ENCODE measurements at regions not wholly inside any gene's neighbourhood (a gene's known extent, or its start where the extent isn't known, plus 50 kb on each side); places are given as distances from the start of the nearest gene placed in this dataset.

DNA sequence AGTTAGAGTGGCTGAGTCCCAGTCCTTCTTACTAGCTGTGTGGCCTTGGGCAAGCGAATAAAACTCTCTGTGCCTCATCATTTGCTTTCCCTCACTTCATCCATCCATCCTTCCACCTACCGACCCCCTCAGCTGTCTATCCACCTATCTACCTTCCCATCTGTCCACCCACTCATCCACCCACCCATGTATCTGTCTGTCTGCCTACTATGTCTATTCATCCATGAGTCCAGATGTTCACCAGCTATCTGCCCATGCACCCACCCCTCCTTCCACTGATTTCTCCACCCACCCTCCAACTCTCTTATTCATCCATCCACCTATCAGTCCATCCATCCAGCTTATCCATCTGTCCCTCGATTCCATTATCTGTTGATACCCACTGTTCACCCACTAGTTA lies 60.4 kb upstream of the ATP2B2 start:
- Histone ChIP-seq H3K4me1 (ENCODE audit: control insufficient read depth, insufficient read depth, low read length) (no peaks in the 10 kb centered on the region), H3K4me3 (ENCODE audit: low read length) (no peak overlapping the region), H3K9me3 (ENCODE audit: control insufficient read depth, low read length) (no peaks in the 10 kb centered on the region), H3K36me3 (ENCODE audit: control insufficient read depth, insufficient read depth, low read length) (no peaks in the 10 kb centered on the region), H3K27ac (ENCODE audit: low read depth, low read length) (no peak overlapping the region), H3K9ac (ENCODE audit: extremely low read depth, low read length, poor library complexity, severe bottlenecking) (no peak overlapping the region), H3K27me3 (ENCODE audit: control insufficient read depth, insufficient read depth, low read length, poor library complexity, severe bottlenecking) (no peaks in the 10 kb centered on the region)
- H3K4me1 Mint-ChIP-seq: no peaks in the 10 kb centered on the region
- H3K4me3 Mint-ChIP-seq: no peak overlapping the region
- H3K9me3 Mint-ChIP-seq: peaks cover 3% of the 10 kb centered on the region
- no peak for DNase-seq
- TF ChIP-seq, protein P1, sequence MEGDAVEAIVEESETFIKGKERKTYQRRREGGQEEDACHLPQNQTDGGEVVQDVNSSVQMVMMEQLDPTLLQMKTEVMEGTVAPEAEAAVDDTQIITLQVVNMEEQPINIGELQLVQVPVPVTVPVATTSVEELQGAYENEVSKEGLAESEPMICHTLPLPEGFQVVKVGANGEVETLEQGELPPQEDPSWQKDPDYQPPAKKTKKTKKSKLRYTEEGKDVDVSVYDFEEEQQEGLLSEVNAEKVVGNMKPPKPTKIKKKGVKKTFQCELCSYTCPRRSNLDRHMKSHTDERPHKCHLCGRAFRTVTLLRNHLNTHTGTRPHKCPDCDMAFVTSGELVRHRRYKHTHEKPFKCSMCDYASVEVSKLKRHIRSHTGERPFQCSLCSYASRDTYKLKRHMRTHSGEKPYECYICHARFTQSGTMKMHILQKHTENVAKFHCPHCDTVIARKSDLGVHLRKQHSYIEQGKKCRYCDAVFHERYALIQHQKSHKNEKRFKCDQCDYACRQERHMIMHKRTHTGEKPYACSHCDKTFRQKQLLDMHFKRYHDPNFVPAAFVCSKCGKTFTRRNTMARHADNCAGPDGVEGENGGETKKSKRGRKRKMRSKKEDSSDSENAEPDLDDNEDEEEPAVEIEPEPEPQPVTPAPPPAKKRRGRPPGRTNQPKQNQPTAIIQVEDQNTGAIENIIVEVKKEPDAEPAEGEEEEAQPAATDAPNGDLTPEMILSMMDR (conservative IDR thresholded peaks at IDR 0.05): no peak
- no peak overlapping the region for H3K27ac Mint-ChIP-seq
- H3K27me3 Mint-ChIP-seq (ENCODE audit: insufficient read depth): peaks cover 48% of the 10 kb centered on the region
- no peaks in the 10 kb centered on the region for H3K36me3 Mint-ChIP-seq (ENCODE audit: low read depth)
- WGBS, 2 experiments (ENCODE audit: insufficient coverage in 1 of 2, insufficient read length in 1 of 2): 67 to 85% methylated on average over 1 to 3 of the region's 3 CpGs

DNA sequence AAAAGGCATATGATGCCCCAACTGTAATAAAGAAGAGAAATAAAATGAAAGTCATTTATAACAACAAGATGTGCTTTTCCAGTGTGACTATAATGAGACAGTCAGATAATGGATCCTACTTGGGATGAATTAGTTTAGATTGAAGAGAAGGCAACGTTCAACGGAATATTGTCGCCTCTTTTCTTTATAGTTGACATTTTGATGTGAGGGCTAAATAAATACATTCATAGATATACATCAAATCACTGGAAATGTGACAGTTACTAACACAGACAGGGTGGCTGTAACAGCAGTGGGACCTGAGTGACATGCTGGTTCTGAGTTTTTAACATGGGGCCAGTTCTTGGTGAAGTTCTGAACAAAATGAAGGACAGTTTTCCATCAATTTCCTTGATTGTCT lies 61.1 kb upstream of the ATP2B2 start:
- Mint-ChIP-seq H3K9me3 (peaks cover 3% of the 10 kb centered on the region), H3K27ac (no peak overlapping the region), H3K27me3 (ENCODE audit: insufficient read depth) (peaks cover 42% of the 10 kb centered on the region), H3K4me1 (no peaks in the 10 kb centered on the region), H3K4me3 (no peak overlapping the region), H3K36me3 (ENCODE audit: low read depth) (no peaks in the 10 kb centered on the region)
- H3K9me3 ChIP-seq (ENCODE audit: control insufficient read depth, low read length): no peaks in the 10 kb centered on the region
- no peak for DNase-seq
- no peaks in the 10 kb centered on the region for H3K27me3 ChIP-seq (ENCODE audit: control insufficient read depth, insufficient read depth, low read length, poor library complexity, severe bottlenecking)
- H3K4me3 ChIP-seq (ENCODE audit: low read length): no peak overlapping the region
- 88% methylated on average over 3 of the region's 3 CpGs; no CpG with 5 or more reads in 1 of the 2 experiments for WGBS, 2 experiments (ENCODE audit: insufficient coverage in 1 of 2, insufficient read length in 1 of 2)
- no peaks in the 10 kb centered on the region for H3K4me1 ChIP-seq (ENCODE audit: control insufficient read depth, insufficient read depth, low read length)
- TF ChIP-seq, protein P1 (conservative IDR thresholded peaks at IDR 0.05): no peak
- H3K9ac ChIP-seq (ENCODE audit: extremely low read depth, low read length, poor library complexity, severe bottlenecking): no peak overlapping the region
- no peaks in the 10 kb centered on the region for H3K36me3 ChIP-seq (ENCODE audit: control insufficient read depth, insufficient read depth, low read length)
- no peak overlapping the region for H3K27ac ChIP-seq (ENCODE audit: low read depth, low read length)

GRCh38 chr3:10568549-10568948 lies 63.2 kb upstream of the ATP2B2 start:
- no peaks in the 10 kb centered on the region for H3K9me3 ChIP-seq (ENCODE audit: control insufficient read depth, low read length)
- H3K4me1 ChIP-seq (ENCODE audit: control insufficient read depth, insufficient read depth, low read length): no peaks in the 10 kb centered on the region
- H3K4me1 Mint-ChIP-seq: no peaks in the 10 kb centered on the region
- no peak overlapping the region for H3K4me3 ChIP-seq (ENCODE audit: low read length)
- DNase-seq: no peak
- no peak overlapping the region for H3K4me3 Mint-ChIP-seq
- peaks cover 3% of the 10 kb centered on the region for H3K9me3 Mint-ChIP-seq
- no peaks in the 10 kb centered on the region for H3K36me3 ChIP-seq (ENCODE audit: control insufficient read depth, insufficient read depth, low read length)
- H3K27ac Mint-ChIP-seq: no peak overlapping the region
- peaks cover 27% of the 10 kb centered on the region for H3K27me3 Mint-ChIP-seq (ENCODE audit: insufficient read depth)
- WGBS, 2 experiments (ENCODE audit: insufficient coverage in 1 of 2, insufficient read length in 1 of 2): 86 to 87% methylated on average over 5 of the region's 5 CpGs
- no peaks in the 10 kb centered on the region for H3K27me3 ChIP-seq (ENCODE audit: control insufficient read depth, insufficient read depth, low read length, poor library complexity, severe bottlenecking)
- H3K9ac ChIP-seq (ENCODE audit: extremely low read depth, low read length, poor library complexity, severe bottlenecking): no peak overlapping the region
- H3K27ac ChIP-seq (ENCODE audit: low read depth, low read length): peak overlapping the region; percentile 34
- H3K36me3 Mint-ChIP-seq (ENCODE audit: low read depth): no peaks in the 10 kb centered on the region
- TF ChIP-seq, protein P1 (conservative IDR thresholded peaks at IDR 0.05): no peak
